VCaP (cell line): ENCODE measurements at regions not wholly inside any gene's neighbourhood (a gene's known extent, or its start where the extent isn't known, plus 50 kb on each side); places are given as distances from the start of the nearest gene placed in this dataset.

ENCODE experiments used
- H3K27ac ChIP-seq: fragments of 450-650 bp; 2 replicates; pipeline ENCODE4 v1.5.1; 2017
- CTCF ChIP-seq: fragments of 450-650 bp; conservative IDR thresholded peaks from 2 replicates; pipeline ENCODE4 v1.5.1; 2017; ENCODE audit warnings: mild to moderate bottlenecking, moderate library complexity

GRCh38 chr3:41138601-41139000 is 60.7 kb upstream of the CTNNB1 start:
- no peak for TF ChIP-seq CTCF
- no peak overlapping the region for H3K27ac ChIP-seq

GRCh38 chr3:41140242-41140641 is 59.1 kb upstream of the CTNNB1 start:
- TF ChIP-seq CTCF = no peak
- H3K27ac ChIP-seq = no peak overlapping the region

- no peak for TF ChIP-seq CTCF
- H3K27ac ChIP-seq = no peak overlapping the region
Observed at GRCh38 chr3:41141433-41142167, 57.7 kb upstream of the CTNNB1 start.

GRCh38 chr3:41143421-41144031 is 55.8 kb upstream of the CTNNB1 start:
- H3K27ac ChIP-seq = no peak overlapping the region
- no peak for TF ChIP-seq CTCF

GRCh38 chr3:41144631-41145030 is 54.7 kb upstream of the CTNNB1 start:
- no peak for TF ChIP-seq CTCF
- H3K27ac ChIP-seq = no peak overlapping the region

GRCh38 chr3:41148478-41148877 is 50.8 kb upstream of the CTNNB1 start:
- H3K27ac ChIP-seq = no peak overlapping the region
- TF ChIP-seq CTCF = no peak

GRCh38 chr3:41148901-41149300 is 50.4 kb upstream of the CTNNB1 start:
- no peak for TF ChIP-seq CTCF
- no peak overlapping the region for H3K27ac ChIP-seq
